ENCODE measurements at regions not wholly inside any gene's neighbourhood (a gene's known extent, or its start where the extent isn't known, plus 50 kb on each side); places are given as distances from the start of the nearest gene placed in this dataset.

- TF ChIP-seq CTCF (IDR thresholded peaks at IDR 0.05) (no peak), POLR2AphosphoS5 (IDR thresholded peaks at IDR 0.05) (no peak)
Observed at GRCh38 chr6:30826961-30827342, 57.4 kb upstream of the DDR1 start.

Measured in breast epithelium (tissue), 3 donors.